ENCODE measurements at regions not wholly inside any gene's neighbourhood (a gene's known extent, or its start where the extent isn't known, plus 50 kb on each side); places are given as distances from the start of the nearest gene placed in this dataset.
"Not testable (repeated sequence)": the region's sequence is repeated elsewhere in the genome, so short reads cannot be mapped to it uniquely, and the experiment has no call there.

DNA sequence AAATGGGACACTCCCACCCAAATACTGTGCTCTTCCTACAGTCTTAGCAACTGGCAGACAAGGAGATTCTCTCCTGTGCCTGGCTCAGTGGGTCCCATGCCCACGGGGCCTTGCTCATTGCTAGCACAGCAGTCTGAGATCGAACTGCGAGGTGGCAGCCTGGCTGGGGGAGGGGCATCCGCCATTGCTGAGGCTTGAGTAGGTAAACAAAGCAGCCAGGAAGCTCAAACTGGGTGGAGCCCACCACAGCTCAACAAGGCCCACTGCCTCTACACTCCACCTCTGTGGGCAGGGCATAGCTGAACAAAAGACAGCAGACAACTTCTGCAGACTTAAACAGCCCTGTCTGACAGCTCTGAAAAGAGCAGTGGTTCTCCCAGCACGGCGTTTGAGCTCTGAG, 174.8 kb downstream of the COL12A1 start:
- not testable (repeated sequence) for H3K27me3 Mint-ChIP-seq (ENCODE audit: insufficient read depth, low read depth); H4K20me1 ChIP-seq (ENCODE audit: low read depth); H3K4me2 ChIP-seq; H3K4me3 Mint-ChIP-seq; H3K4me1 ChIP-seq; H3K9ac ChIP-seq; H3K4me3 ChIP-seq; H3K36me3 Mint-ChIP-seq; H3K4me1 Mint-ChIP-seq; H3K27me3 ChIP-seq; H3K27ac ChIP-seq; H3K27ac Mint-ChIP-seq; H3K36me3 ChIP-seq; DNase-seq (ENCODE audit: low spot score); H3F3A ChIP-seq (ENCODE audit: low read depth); H3K79me2 ChIP-seq (ENCODE audit: low read depth); H3K9me3 Mint-ChIP-seq; H3K9me3 ChIP-seq (ENCODE audit: low read depth)
- peak overlapping the region; percentile 87 for H2AFZ ChIP-seq (replicated peaks)

DNA sequence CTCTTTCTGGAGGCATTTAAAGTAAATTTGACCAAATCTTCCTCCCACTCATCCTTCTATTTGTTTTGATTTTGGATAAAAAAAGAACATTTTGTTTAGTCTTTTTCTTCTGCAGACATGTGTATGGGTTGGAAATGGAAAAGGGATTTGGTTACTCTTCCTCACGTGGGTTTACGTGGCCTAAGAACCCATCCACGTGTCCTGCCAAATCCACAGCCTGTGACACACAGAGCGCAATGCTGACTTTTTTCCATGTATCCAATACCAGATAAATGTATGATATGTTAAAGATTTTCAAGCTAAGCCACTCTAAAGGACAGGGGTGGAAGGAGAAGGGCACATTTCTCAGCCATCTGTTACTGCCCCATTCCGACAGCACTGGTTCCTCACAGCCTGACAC, 176.5 kb downstream of the COL12A1 start:
- H3K36me3 ChIP-seq: no peaks in the 10 kb centered on the region
- H3K4me1 ChIP-seq: no peaks in the 10 kb centered on the region
- H3K9ac ChIP-seq: no peak overlapping the region
- H3K4me3 ChIP-seq: no peak overlapping the region
- no peak overlapping the region for H2AFZ ChIP-seq (replicated peaks)
- H3K4me2 ChIP-seq: no peak overlapping the region
- no peaks in the 10 kb centered on the region for H3K79me2 ChIP-seq (ENCODE audit: low read depth)
- no peak for DNase-seq (ENCODE audit: low spot score)
- no peaks in the 10 kb centered on the region for H3K27me3 ChIP-seq
- H4K20me1 ChIP-seq (ENCODE audit: low read depth): no peaks in the 10 kb centered on the region
- TF ChIP-seq, protein P1, sequence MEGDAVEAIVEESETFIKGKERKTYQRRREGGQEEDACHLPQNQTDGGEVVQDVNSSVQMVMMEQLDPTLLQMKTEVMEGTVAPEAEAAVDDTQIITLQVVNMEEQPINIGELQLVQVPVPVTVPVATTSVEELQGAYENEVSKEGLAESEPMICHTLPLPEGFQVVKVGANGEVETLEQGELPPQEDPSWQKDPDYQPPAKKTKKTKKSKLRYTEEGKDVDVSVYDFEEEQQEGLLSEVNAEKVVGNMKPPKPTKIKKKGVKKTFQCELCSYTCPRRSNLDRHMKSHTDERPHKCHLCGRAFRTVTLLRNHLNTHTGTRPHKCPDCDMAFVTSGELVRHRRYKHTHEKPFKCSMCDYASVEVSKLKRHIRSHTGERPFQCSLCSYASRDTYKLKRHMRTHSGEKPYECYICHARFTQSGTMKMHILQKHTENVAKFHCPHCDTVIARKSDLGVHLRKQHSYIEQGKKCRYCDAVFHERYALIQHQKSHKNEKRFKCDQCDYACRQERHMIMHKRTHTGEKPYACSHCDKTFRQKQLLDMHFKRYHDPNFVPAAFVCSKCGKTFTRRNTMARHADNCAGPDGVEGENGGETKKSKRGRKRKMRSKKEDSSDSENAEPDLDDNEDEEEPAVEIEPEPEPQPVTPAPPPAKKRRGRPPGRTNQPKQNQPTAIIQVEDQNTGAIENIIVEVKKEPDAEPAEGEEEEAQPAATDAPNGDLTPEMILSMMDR (IDR thresholded peaks at IDR 0.05): no peak
- no peak for TF ChIP-seq EZH2 (IDR thresholded peaks at IDR 0.05)
- TF ChIP-seq EZH2phosphoT487 (IDR thresholded peaks at IDR 0.05): no peak
- H3F3A ChIP-seq (ENCODE audit: low read depth): no peaks in the 10 kb centered on the region
- no peaks in the 10 kb centered on the region for H3K9me3 ChIP-seq (ENCODE audit: low read depth)
- Mint-ChIP-seq H3K9me3 (peaks cover 2% of the 10 kb centered on the region), H3K27me3 (ENCODE audit: insufficient read depth, low read depth) (no peaks in the 10 kb centered on the region), H3K27ac (no peak overlapping the region), H3K4me1 (no peaks in the 10 kb centered on the region), H3K36me3 (no peaks in the 10 kb centered on the region), H3K4me3 (no peak overlapping the region)
- no peak overlapping the region for H3K27ac ChIP-seq

DNA sequence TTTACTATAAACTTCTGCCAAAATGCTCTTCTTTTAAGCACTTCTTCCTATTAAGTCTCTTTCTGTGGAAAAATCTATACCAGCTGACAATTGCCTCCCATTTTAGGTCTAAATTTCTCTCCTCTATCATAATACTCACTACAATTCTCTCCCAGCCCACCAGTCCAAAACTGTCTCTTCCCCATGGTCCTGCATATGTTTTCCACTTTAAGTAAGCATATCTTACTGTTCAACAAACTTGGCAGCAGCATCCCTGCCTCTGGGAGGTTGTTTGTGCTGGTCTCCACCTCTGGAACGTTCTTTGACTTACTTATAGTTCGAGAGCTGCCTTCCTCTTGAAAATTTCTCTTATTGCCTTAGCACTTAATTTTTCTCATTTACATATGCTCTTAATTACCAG, 180.5 kb downstream of the COL12A1 start:
- H3K9me3 ChIP-seq (ENCODE audit: low read depth): no peaks in the 10 kb centered on the region
- no peak overlapping the region for H2AFZ ChIP-seq (replicated peaks)
- H3K27me3 ChIP-seq: no peaks in the 10 kb centered on the region
- no peak overlapping the region for H3K4me3 Mint-ChIP-seq
- H3K9ac ChIP-seq: no peak overlapping the region
- no peaks in the 10 kb centered on the region for H3K36me3 ChIP-seq
- no peaks in the 10 kb centered on the region for H3K4me1 ChIP-seq
- H3K9me3 Mint-ChIP-seq: no peaks in the 10 kb centered on the region
- no peaks in the 10 kb centered on the region for H4K20me1 ChIP-seq (ENCODE audit: low read depth)
- TF ChIP-seq EZH2phosphoT487 (IDR thresholded peaks at IDR 0.05) (no peak), EZH2 (IDR thresholded peaks at IDR 0.05) (no peak)
- TF ChIP-seq, protein P1 (IDR thresholded peaks at IDR 0.05): no peak
- no peak overlapping the region for H3K27ac ChIP-seq
- H3K4me1 Mint-ChIP-seq: no peaks in the 10 kb centered on the region
- no peak overlapping the region for H3K27ac Mint-ChIP-seq
- no peak overlapping the region for H3K4me3 ChIP-seq
- no peaks in the 10 kb centered on the region for H3K79me2 ChIP-seq (ENCODE audit: low read depth)
- no peaks in the 10 kb centered on the region for H3K27me3 Mint-ChIP-seq (ENCODE audit: insufficient read depth, low read depth)
- H3K4me2 ChIP-seq: no peak overlapping the region
- H3F3A ChIP-seq (ENCODE audit: low read depth): no peaks in the 10 kb centered on the region
- no peaks in the 10 kb centered on the region for H3K36me3 Mint-ChIP-seq
- no peak for DNase-seq (ENCODE audit: low spot score)

DNA sequence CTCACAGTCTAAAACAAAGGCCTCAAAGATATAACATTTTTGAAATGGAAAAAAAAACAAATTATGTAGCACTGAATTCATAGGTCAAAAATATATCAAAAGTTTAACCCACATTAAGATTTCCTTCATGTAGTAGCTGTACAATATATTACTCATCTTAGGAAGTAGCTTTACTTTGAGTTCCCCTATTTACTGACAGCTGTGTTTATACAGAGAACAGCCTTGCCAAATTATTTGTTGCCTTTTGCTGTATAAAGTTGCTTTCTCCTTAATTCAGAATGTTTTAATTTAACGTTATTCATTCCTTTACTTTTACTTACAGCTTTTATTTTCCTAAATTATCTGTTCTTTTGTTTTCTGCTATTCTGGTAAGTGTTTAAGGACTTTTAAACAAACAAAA, 181.0 kb downstream of the COL12A1 start:
- Mint-ChIP-seq H3K4me1 (no peaks in the 10 kb centered on the region), H3K27me3 (ENCODE audit: insufficient read depth, low read depth) (no peaks in the 10 kb centered on the region), H3K36me3 (no peaks in the 10 kb centered on the region), H3K27ac (no peak overlapping the region), H3K9me3 (no peaks in the 10 kb centered on the region), H3K4me3 (no peak overlapping the region)
- H3K36me3 ChIP-seq: no peaks in the 10 kb centered on the region
- no peaks in the 10 kb centered on the region for H3K27me3 ChIP-seq
- H4K20me1 ChIP-seq (ENCODE audit: low read depth): no peaks in the 10 kb centered on the region
- DNase-seq (ENCODE audit: low spot score): no peak
- H3F3A ChIP-seq (ENCODE audit: low read depth): no peaks in the 10 kb centered on the region
- no peaks in the 10 kb centered on the region for H3K4me1 ChIP-seq
- no peaks in the 10 kb centered on the region for H3K79me2 ChIP-seq (ENCODE audit: low read depth)
- no peak overlapping the region for H2AFZ ChIP-seq (replicated peaks)
- H3K9me3 ChIP-seq (ENCODE audit: low read depth): no peaks in the 10 kb centered on the region
- H3K4me2 ChIP-seq: no peak overlapping the region
- H3K4me3 ChIP-seq: no peak overlapping the region
- H3K9ac ChIP-seq: no peak overlapping the region
- TF ChIP-seq, protein P1 (IDR thresholded peaks at IDR 0.05): no peak
- no peak for TF ChIP-seq EZH2 (IDR thresholded peaks at IDR 0.05)
- TF ChIP-seq EZH2phosphoT487 (IDR thresholded peaks at IDR 0.05): no peak
- no peak overlapping the region for H3K27ac ChIP-seq
